A673 (cell line): ENCODE measurements at regions not wholly inside any gene's neighbourhood (a gene's known extent, or its start where the extent isn't known, plus 50 kb on each side); places are given as distances from the start of the nearest gene placed in this dataset.

ENCODE experiments used
- BruUV-seq: library from RNA; stranded (reverse); fragments of 400-500 nt; replicated peaks from 2 replicates; lab custom pipeline; 2021; lab: Mats Ljungman, UMichigan
- CTCF ChIA-PET: fragments of 300-600 bp; sonication (Branson Sonifier 250); formaldehyde crosslinking; loops from one replicate; lab custom pipeline; 2022; ENCODE audit warnings: antibody characterized with exemption; lab: Charles Lee
- POLR2A ChIA-PET: fragments of 300-600 bp; sonication (Branson Sonifier 250); formaldehyde crosslinking; loops from one replicate; lab custom pipeline; 2022; ENCODE audit warnings: antibody characterized with exemption; ENCODE audit not compliant: low non-redundant PET; lab: Charles Lee
- DNase-seq: peaks from one replicate; pipeline ENCODE4 v3.0.0-alpha.2; 2015; ENCODE audit warnings: low spot score
- H3K27ac ChIP-seq: fragments of 200-600 bp; sonication (generic); 2 replicates; pipeline ENCODE4 v1.5.1; 2016; ENCODE audit warnings: mixed run types, low read depth, mild to moderate bottlenecking, mixed read lengths, antibody characterized with exemption, low read length; ENCODE audit not compliant: poor library complexity, severe bottlenecking
- H3K27me3 ChIP-seq: fragments of 200-600 bp; sonication (generic); replicated peaks from 2 replicates; pipeline ENCODE4 v1.6.1; 2017; ENCODE audit warnings: mixed run types, low read depth, mild to moderate bottlenecking, mixed read lengths, antibody characterized with exemption, low read length; ENCODE audit not compliant: insufficient read depth, poor library complexity
- H3K36me3 ChIP-seq: fragments of 200-600 bp; sonication (generic); 2 replicates; pipeline ENCODE4 v1.6.1; 2016; ENCODE audit warnings: mixed run types, mild to moderate bottlenecking, mixed read lengths, antibody characterized with exemption, low read length; ENCODE audit not compliant: insufficient read depth, poor library complexity, severe bottlenecking
- H3K4me1 ChIP-seq: fragments of 200-600 bp; sonication (generic); 2 replicates; pipeline ENCODE4 v1.6.1; 2017; ENCODE audit warnings: mixed run types, mild to moderate bottlenecking, mixed read lengths, antibody characterized with exemption, low read length; ENCODE audit not compliant: insufficient read depth, poor library complexity, severe bottlenecking
- H3K4me3 ChIP-seq: fragments of 200-600 bp; sonication (generic); 2 replicates; pipeline ENCODE4 v1.5.1; 2016; ENCODE audit warnings: low read depth, mixed run types, mild to moderate bottlenecking, mixed read lengths, low read length; ENCODE audit not compliant: poor library complexity, severe bottlenecking
- H3K9me3 ChIP-seq: fragments of 200-600 bp; sonication (generic); 2 replicates; pipeline ENCODE4 v1.6.1; 2016; ENCODE audit warnings: mixed run types, low read depth, mild to moderate bottlenecking, mixed read lengths, antibody characterized with exemption, low read length; ENCODE audit not compliant: poor library complexity, severe bottlenecking
- CTCF ChIP-seq: fragments of 300-800, 200-600 bp; sonication (generic); conservative IDR thresholded peaks from 2 replicates; pipeline ENCODE4 v1.5.1; 2017; ENCODE audit warnings: low read depth, mild to moderate bottlenecking, antibody characterized with exemption, low read length, moderate library complexity, mixed read lengths
- EZH2 ChIP-seq: fragments of 200-600 bp; sonication (generic); IDR thresholded peaks from 2 replicates; pipeline ENCODE4 v1.6.1; 2017; ENCODE audit warnings: borderline replicate concordance, low read depth, mild to moderate bottlenecking, mixed read lengths, antibody characterized with exemption, low read length; ENCODE audit not compliant: poor library complexity, severe bottlenecking
- intact Hi-C: fragments of 100-400 bp; cut with micrococcal nuclease; formaldehyde crosslinking; loops from one replicate; pipeline ENCODE4 v1.10.0; 2022; ENCODE audit not compliant: unreplicated experiment

DNA sequence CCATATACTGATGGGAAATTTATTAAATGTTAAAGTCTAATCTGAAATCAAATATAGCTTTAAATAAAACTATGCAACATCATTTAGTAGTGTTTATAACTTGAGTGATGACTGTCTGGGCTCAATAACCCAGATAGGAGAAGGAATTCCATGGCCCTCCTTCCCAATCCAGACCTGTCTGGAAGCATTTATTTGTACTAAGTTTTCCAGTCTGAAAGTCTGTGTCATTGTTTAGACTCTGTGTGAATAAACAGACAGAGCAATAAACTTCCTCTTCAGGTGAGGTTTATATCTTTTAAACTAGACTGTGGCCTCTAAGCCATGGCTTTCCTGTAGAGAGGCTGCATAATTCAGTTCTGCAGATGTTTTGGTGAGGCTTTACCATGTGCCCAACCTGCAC is 176.4 kb downstream of the SOX4 start:
- no peak for DNase-seq
- CTCF ChIA-PET: no interaction called here
- POLR2A ChIA-PET: interaction anchor here (0.6 kb wide), 1 partner anchor 915 kb away, joined by 17 read pairs; no protein-coding TSS in a partner anchor

DNA sequence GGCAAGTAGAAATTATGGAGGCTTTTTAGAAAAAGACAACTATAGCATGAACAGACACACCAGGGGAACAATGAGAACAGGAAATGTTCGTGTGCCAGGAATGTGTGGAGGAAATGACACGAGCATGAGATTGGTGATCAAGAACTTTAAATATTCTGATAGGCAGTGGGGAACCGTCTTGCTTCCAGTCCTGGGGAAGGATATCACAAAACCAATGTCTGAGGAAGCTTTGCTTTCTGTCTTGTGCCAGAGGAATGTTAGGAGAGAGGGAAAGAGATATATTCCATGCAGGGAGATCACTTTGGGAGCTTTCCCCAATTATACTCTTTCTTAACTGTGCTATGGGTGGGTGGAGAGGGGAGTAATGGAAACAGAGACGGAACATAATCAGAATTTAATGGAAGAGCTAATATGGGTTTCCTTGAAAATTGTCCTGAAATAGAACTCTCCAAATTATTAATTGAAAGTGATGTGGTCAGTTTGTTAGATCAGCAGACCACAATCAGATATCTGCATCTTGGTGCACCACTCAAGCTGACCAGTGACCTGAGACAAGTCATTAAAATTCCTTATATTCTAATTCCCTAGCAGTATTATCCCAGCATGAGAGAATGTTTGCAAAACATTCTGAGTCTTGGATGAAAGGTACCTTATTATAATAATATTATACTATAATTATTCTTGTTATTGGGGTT is 178.2 kb downstream of the SOX4 start:
- TSS peak; percentile 79 for BruUV-seq
- no peak for TF ChIP-seq CTCF
- TF ChIP-seq EZH2: no peak
- peak; percentile 90 for DNase-seq
- intact Hi-C loops: loop anchor here (2.0 kb wide), 2 partner anchors 29 to 75 kb away; no protein-coding TSS in a partner anchor
- CTCF ChIA-PET: no interaction called here
- POLR2A ChIA-PET: no interaction called here
- H3K27me3 ChIP-seq: no peaks in the 10 kb centered on the region
- H3K27ac ChIP-seq: peak overlapping the region; percentile 64
- H3K4me3 ChIP-seq: no peak overlapping the region
- H3K36me3 ChIP-seq: no peaks in the 10 kb centered on the region
- peaks cover 53% of the 10 kb centered on the region for H3K4me1 ChIP-seq
- H3K9me3 ChIP-seq: no peaks in the 10 kb centered on the region

More for the DNA sequence above, 176.4 kb downstream of the SOX4 start:
- BruUV-seq: no TSS peak
- Histone ChIP-seq H3K4me1 (peaks cover 53% of the 10 kb centered on the region), H3K36me3 (no peaks in the 10 kb centered on the region), H3K27ac (no peak overlapping the region), H3K4me3 (no peak overlapping the region), H3K27me3 (no peaks in the 10 kb centered on the region), H3K9me3 (no peaks in the 10 kb centered on the region)
- no peak for TF ChIP-seq EZH2
- no peak for TF ChIP-seq CTCF
- intact Hi-C loops: loop anchor here (2.0 kb wide), 2 partner anchors 27 to 73 kb away; no protein-coding TSS in a partner anchor

DNA sequence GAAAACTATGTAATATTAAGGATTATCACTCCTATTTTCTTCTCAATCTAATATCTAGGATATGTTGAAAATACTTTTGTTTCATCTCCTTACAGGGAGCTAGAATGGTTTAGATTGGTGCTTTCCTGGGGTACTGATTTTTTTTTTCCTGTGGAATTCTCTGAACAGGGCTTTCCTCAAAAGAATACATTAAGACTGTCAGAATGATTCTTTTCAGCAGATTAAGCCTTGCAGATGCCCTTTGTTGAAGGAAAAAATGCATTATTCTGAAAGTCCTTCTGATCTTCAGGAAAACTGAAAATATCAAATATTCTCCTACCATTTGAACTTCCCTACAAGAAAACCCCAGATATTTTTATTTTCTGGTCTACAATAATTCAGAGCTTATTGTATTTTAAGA is 178.9 kb downstream of the SOX4 start:
- BruUV-seq: no TSS peak
- intact Hi-C loops: no loop called here
- H3K4me3 ChIP-seq: no peak overlapping the region
- H3K27me3 ChIP-seq: no peaks in the 10 kb centered on the region
- H3K36me3 ChIP-seq: no peaks in the 10 kb centered on the region
- no peaks in the 10 kb centered on the region for H3K9me3 ChIP-seq
- ChIA-PET POLR2A (no interaction called here), CTCF (no interaction called here)
- H3K4me1 ChIP-seq: peaks cover 53% of the 10 kb centered on the region
- no peak for TF ChIP-seq CTCF
- no peak for TF ChIP-seq EZH2
- DNase-seq: peak; percentile 26
- no peak overlapping the region for H3K27ac ChIP-seq
